ENCODE measurements at regions not wholly inside any gene's neighbourhood (a gene's known extent, or its start where the extent isn't known, plus 50 kb on each side); places are given as distances from the start of the nearest gene placed in this dataset.

- no peak for DNase-seq
Measured at GRCh38 chr9:99451112-99451606, 229.1 kb downstream of the SEC61B start.

GRCh38 chr9:99457406-99457805 lies 235.3 kb downstream of the SEC61B start:
- DNase-seq, result no peak
- in situ Hi-C loops (cut with HindIII; ENCODE audit: low pct_ligation_motif_present, low pct_unique_long_range_greater_than_20kb, low sequenced_read_pairs), result no loop called here

More at GRCh38 chr9:99451112-99451606, 229.1 kb downstream of the SEC61B start:
- in situ Hi-C loops (cut with HindIII; ENCODE audit: low pct_ligation_motif_present, low pct_unique_long_range_greater_than_20kb, low sequenced_read_pairs), result no loop called here

- in situ Hi-C loops (cut with HindIII; ENCODE audit: low pct_ligation_motif_present, low pct_unique_long_range_greater_than_20kb, low sequenced_read_pairs), result no loop called here
- no peak for DNase-seq
Measured at GRCh38 chr9:99457981-99458380, 235.9 kb downstream of the SEC61B start.

GRCh38 chr9:99459919-99460318 lies 237.8 kb downstream of the SEC61B start:
- no peak for DNase-seq
- in situ Hi-C loops (cut with HindIII; ENCODE audit: low pct_ligation_motif_present, low pct_unique_long_range_greater_than_20kb, low sequenced_read_pairs), result no loop called here

GRCh38 chr9:99463131-99463530 lies 241.0 kb downstream of the SEC61B start:
- DNase-seq, result no peak
- in situ Hi-C loops (cut with HindIII; ENCODE audit: low pct_ligation_motif_present, low pct_unique_long_range_greater_than_20kb, low sequenced_read_pairs), result no loop called here

- no peak for DNase-seq
- in situ Hi-C loops (cut with HindIII; ENCODE audit: low pct_ligation_motif_present, low pct_unique_long_range_greater_than_20kb, low sequenced_read_pairs), result no loop called here
Measured at GRCh38 chr9:99464568-99464967, 242.5 kb downstream of the SEC61B start.

- DNase-seq, result no peak
- in situ Hi-C loops (cut with HindIII; ENCODE audit: low pct_ligation_motif_present, low pct_unique_long_range_greater_than_20kb, low sequenced_read_pairs), result no loop called here
Measured at GRCh38 chr9:99465231-99465907, 243.3 kb downstream of the SEC61B start.

GRCh38 chr9:99466104-99466503 lies 244.0 kb downstream of the SEC61B start:
- in situ Hi-C loops (cut with HindIII; ENCODE audit: low pct_ligation_motif_present, low pct_unique_long_range_greater_than_20kb, low sequenced_read_pairs), result no loop called here
- no peak for DNase-seq

GRCh38 chr9:99466781-99467180 lies 244.7 kb downstream of the SEC61B start:
- no peak for DNase-seq
- in situ Hi-C loops (cut with HindIII; ENCODE audit: low pct_ligation_motif_present, low pct_unique_long_range_greater_than_20kb, low sequenced_read_pairs), result no loop called here

- in situ Hi-C loops (cut with HindIII; ENCODE audit: low pct_ligation_motif_present, low pct_unique_long_range_greater_than_20kb, low sequenced_read_pairs), result no loop called here
- no peak for DNase-seq
Measured at GRCh38 chr9:99471033-99471432, 249.0 kb downstream of the SEC61B start.

- in situ Hi-C loops (cut with HindIII; ENCODE audit: low pct_ligation_motif_present, low pct_unique_long_range_greater_than_20kb, low sequenced_read_pairs), result no loop called here
Measured at GRCh38 chr9:99472240-99472915, 250.3 kb downstream of the SEC61B start.

GRCh38 chr9:99472916-99473245 lies 250.8 kb downstream of the SEC61B start:
- in situ Hi-C loops (cut with HindIII; ENCODE audit: low pct_ligation_motif_present, low pct_unique_long_range_greater_than_20kb, low sequenced_read_pairs), result no loop called here
- no peak for DNase-seq

More at GRCh38 chr9:99472240-99472915, 250.3 kb downstream of the SEC61B start:
- no peak for DNase-seq

- in situ Hi-C loops (cut with HindIII; ENCODE audit: low pct_ligation_motif_present, low pct_unique_long_range_greater_than_20kb, low sequenced_read_pairs), result no loop called here
Measured at GRCh38 chr9:99474186-99474585, 252.1 kb downstream of the SEC61B start.

GRCh38 chr9:99475401-99476065 lies 253.5 kb downstream of the SEC61B start:
- in situ Hi-C loops (cut with HindIII; ENCODE audit: low pct_ligation_motif_present, low pct_unique_long_range_greater_than_20kb, low sequenced_read_pairs), result no loop called here
- no peak for DNase-seq

More at GRCh38 chr9:99474186-99474585, 252.1 kb downstream of the SEC61B start:
- DNase-seq, result no peak

- in situ Hi-C loops (cut with HindIII; ENCODE audit: low pct_ligation_motif_present, low pct_unique_long_range_greater_than_20kb, low sequenced_read_pairs), result no loop called here
- DNase-seq, result no peak
Measured at GRCh38 chr9:99478469-99479027, 256.5 kb downstream of the SEC61B start.

- no peak for DNase-seq
- in situ Hi-C loops (cut with HindIII; ENCODE audit: low pct_ligation_motif_present, low pct_unique_long_range_greater_than_20kb, low sequenced_read_pairs), result no loop called here
Measured at GRCh38 chr9:99479929-99480328, 257.8 kb downstream of the SEC61B start.

- DNase-seq, result no peak
- in situ Hi-C loops (cut with HindIII; ENCODE audit: low pct_ligation_motif_present, low pct_unique_long_range_greater_than_20kb, low sequenced_read_pairs), result no loop called here
Measured at GRCh38 chr9:99485459-99485858, 263.4 kb downstream of the SEC61B start.

- no peak for DNase-seq
- in situ Hi-C loops (cut with HindIII; ENCODE audit: low pct_ligation_motif_present, low pct_unique_long_range_greater_than_20kb, low sequenced_read_pairs), result no loop called here
Measured at GRCh38 chr9:99486684-99487083, 264.6 kb downstream of the SEC61B start.

All from ACHN (cell line).